Mesenchymal stem cell (in vitro differentiated cells and primary cell): ENCODE measurements at regions not wholly inside any gene's neighbourhood (a gene's known extent, or its start where the extent isn't known, plus 50 kb on each side); places are given as distances from the start of the nearest gene placed in this dataset.
"Not testable (repeated sequence)": the region's sequence is repeated elsewhere in the genome, so short reads cannot be mapped to it uniquely, and the experiment has no call there.

ENCODE experiments used
- DNase-seq: peaks from one replicate; pipeline ENCODE4 v3.0.0-alpha.2; 2013
- H2AFZ ChIP-seq: one replicate; pipeline ENCODE4 v1.6.1; 2013; ENCODE audit warnings: low read depth, mild to moderate bottlenecking, control low read depth, inconsistent platforms, low read length, moderate library complexity
- H2AK5ac ChIP-seq: 2 replicates; pipeline ENCODE4 v1.6.1; 2013; ENCODE audit warnings: low read length, moderate library complexity, mild to moderate bottlenecking, inconsistent platforms; ENCODE audit not compliant: severe bottlenecking
- H2BK120ac ChIP-seq: one replicate; pipeline ENCODE4 v1.6.1; 2013; ENCODE audit warnings: low read depth, mild to moderate bottlenecking, inconsistent platforms, low read length, moderate library complexity
- H2BK12ac ChIP-seq, 2 experiments: one replicate each; pipeline ENCODE4 v1.6.1; 2013; ENCODE audit warnings: inconsistent platforms in 2 of 2, low read length in 2 of 2, mild to moderate bottlenecking in 2 of 2, moderate library complexity in 2 of 2, control low read depth in 1 of 2
- H2BK15ac ChIP-seq: one replicate; pipeline ENCODE4 v1.6.1; 2013; ENCODE audit warnings: mild to moderate bottlenecking, low read depth, inconsistent platforms; ENCODE audit not compliant: poor library complexity, severe bottlenecking
- H2BK5ac ChIP-seq: 2 replicates; pipeline ENCODE4 v1.6.1; 2013; ENCODE audit warnings: low read depth, mild to moderate bottlenecking, low read length, control low read depth, inconsistent platforms; ENCODE audit not compliant: poor library complexity, severe bottlenecking
- H3K14ac ChIP-seq, 2 experiments: one replicate each; pipeline ENCODE4 v1.6.1; 2013; ENCODE audit warnings: inconsistent platforms in 2 of 2, low read length in 2 of 2, control low read depth in 1 of 2, mild to moderate bottlenecking in 1 of 2, moderate library complexity in 1 of 2
- H3K18ac ChIP-seq, 2 experiments: one replicate each; pipeline ENCODE4 v1.6.1; 2013; ENCODE audit warnings: inconsistent platforms in 2 of 2, low read length in 2 of 2, control low read depth in 1 of 2, low read depth in 1 of 2, mild to moderate bottlenecking in 1 of 2
- H3K23ac ChIP-seq, 2 experiments: one replicate each; pipeline ENCODE4 v1.6.1; 2013; ENCODE audit warnings: inconsistent platforms in 2 of 2, low read length in 2 of 2, mild to moderate bottlenecking in 2 of 2, moderate library complexity in 2 of 2, control low read depth in 1 of 2
- H3K27ac ChIP-seq: 2 replicates; pipeline ENCODE4 v1.5.1; 2013; ENCODE audit warnings: mild to moderate bottlenecking, moderate library complexity, low read length, control low read depth, inconsistent platforms; ENCODE audit not compliant: poor library complexity, severe bottlenecking
- H3K27me3 ChIP-seq, 2 experiments: 2 replicates each; pipeline versions ENCODE4 v1.6.1 to v1.7.0; 2013; ENCODE audit warnings: low read length in 2 of 2, mild to moderate bottlenecking in 2 of 2, moderate library complexity in 2 of 2, control low read depth in 1 of 2, inconsistent platforms in 1 of 2; ENCODE audit not compliant: control insufficient read depth in 1 of 2, insufficient read depth in 1 of 2
- H3K36me3 ChIP-seq, 2 experiments: 2 replicates each; pipeline versions ENCODE4 v1.6.1 to v1.7.0; 2013; ENCODE audit warnings: low read length in 2 of 2, control low read depth in 1 of 2, inconsistent platforms in 1 of 2, low read depth in 1 of 2, mild to moderate bottlenecking in 1 of 2; ENCODE audit not compliant: insufficient read depth in 2 of 2, control insufficient read depth in 1 of 2
- H3K4ac ChIP-seq, 2 experiments: one replicate each; pipeline ENCODE4 v1.6.1; 2013; ENCODE audit warnings: inconsistent platforms in 2 of 2, low read length in 2 of 2, mild to moderate bottlenecking in 2 of 2, moderate library complexity in 2 of 2, control low read depth in 1 of 2, low read depth in 1 of 2
- H3K4me1 ChIP-seq: 2 replicates; pipeline ENCODE4 v1.6.1; 2013; ENCODE audit warnings: low read depth, low read length, control low read depth; ENCODE audit not compliant: control insufficient read depth, insufficient read depth
- H3K4me2 ChIP-seq: 2 replicates; pipeline ENCODE4 v1.6.1; 2013; ENCODE audit warnings: low read length, mild to moderate bottlenecking, inconsistent platforms; ENCODE audit not compliant: poor library complexity, severe bottlenecking
- H3K4me3 ChIP-seq, 2 experiments: 2 replicates each; pipeline versions ENCODE4 v1.5.1 to v1.7.0; 2013; ENCODE audit warnings: low read length in 2 of 2, mild to moderate bottlenecking in 2 of 2, control low read depth in 1 of 2, low read depth in 1 of 2; ENCODE audit not compliant: insufficient read depth in 1 of 2
- H3K79me1 ChIP-seq: replicated peaks from 2 replicates; pipeline ENCODE4 v1.6.1; 2013; ENCODE audit warnings: mild to moderate bottlenecking, control low read depth, low read length, inconsistent platforms; ENCODE audit not compliant: poor library complexity, severe bottlenecking
- H3K9ac ChIP-seq: 2 replicates; pipeline ENCODE4 v1.7.0; 2013; ENCODE audit warnings: mild to moderate bottlenecking, low read length, moderate library complexity
- H3K9me3 ChIP-seq: 2 replicates; pipeline ENCODE4 v1.7.0; 2013; ENCODE audit warnings: mild to moderate bottlenecking, low read length; ENCODE audit not compliant: control insufficient read depth
- H4K8ac ChIP-seq: one replicate; pipeline ENCODE4 v1.6.1; 2013; ENCODE audit warnings: inconsistent platforms, mild to moderate bottlenecking, low read length, moderate library complexity
- H4K91ac ChIP-seq: one replicate; pipeline ENCODE4 v1.6.1; 2013; ENCODE audit warnings: mild to moderate bottlenecking, low read length, inconsistent platforms
- WGBS: methylation state at CpG from one replicate; pipeline ENCODE4 v1.1.7; 2013; ENCODE audit warnings: mixed read lengths; 5-methylcytosine and 5-hydroxymethylcytosine counted together

GRCh38 chrX:35561985-35562384, 236.2 kb upstream of the MAGEB16 start:
- WGBS: 75% methylated on average over 1 of the region's 1 CpG
- Histone ChIP-seq H2AK5ac (no peak overlapping the region), H3K79me1 (no peaks in the 10 kb centered on the region), H2AFZ (no peak overlapping the region), H3K23ac (no peak overlapping the region), H3K9me3 (no peaks in the 10 kb centered on the region), H3K27ac (no peak overlapping the region), H2BK120ac (no peak overlapping the region), H2BK12ac (no peak overlapping the region), H3K4ac (no peak overlapping the region), H3K18ac (no peak overlapping the region), H3K9ac (no peak overlapping the region), H3K4me2 (no peak overlapping the region), H4K91ac (no peak overlapping the region), H3K4me1 (no peaks in the 10 kb centered on the region), H3K36me3 (no peaks in the 10 kb centered on the region), H2BK15ac (no peak overlapping the region), H3K27me3 (no peaks in the 10 kb centered on the region), H3K14ac (no peak overlapping the region), H2BK5ac (no peak overlapping the region), H4K8ac (no peak overlapping the region), H3K4me3 (no peak overlapping the region)
- DNase-seq: no peak

DNA sequence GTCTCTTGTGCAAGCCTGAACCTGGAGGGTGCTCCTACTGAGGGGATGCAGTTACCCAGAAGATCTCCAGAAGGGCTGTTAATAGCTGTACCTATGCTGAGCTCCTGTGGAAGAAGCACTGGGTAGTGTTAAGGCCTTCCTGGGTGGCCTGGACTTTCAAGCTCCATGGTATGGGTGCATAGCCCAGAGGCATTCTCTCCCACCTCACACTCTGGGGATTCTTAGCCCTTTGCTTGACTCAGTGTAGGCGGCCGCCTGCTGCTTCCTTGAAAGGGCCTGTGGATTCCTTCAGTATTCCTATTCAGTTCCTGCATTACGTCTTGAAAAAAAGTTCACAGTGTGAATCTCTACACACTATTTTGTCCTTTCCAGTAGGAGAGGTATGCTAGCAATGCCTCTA, 235.7 kb upstream of the MAGEB16 start:
- Histone ChIP-seq H4K8ac (no peak overlapping the region), H3K27me3 (no peaks in the 10 kb centered on the region), H3K23ac (no peak overlapping the region), H3K18ac (no peak overlapping the region), H2BK12ac (no peak overlapping the region), H3K27ac (no peak overlapping the region), H4K91ac (no peak overlapping the region), H2AK5ac (no peak overlapping the region), H3K9ac (no peak overlapping the region), H3K4me1 (no peaks in the 10 kb centered on the region), H3K4ac (no peak overlapping the region), H3K9me3 (no peaks in the 10 kb centered on the region), H3K79me1 (no peaks in the 10 kb centered on the region), H3K4me3 (no peak overlapping the region), H3K36me3 (no peaks in the 10 kb centered on the region), H2BK120ac (no peak overlapping the region), H2BK15ac (no peak overlapping the region), H2BK5ac (no peak overlapping the region), H2AFZ (no peak overlapping the region), H3K4me2 (no peak overlapping the region), H3K14ac (no peak overlapping the region)
- no peak for DNase-seq
- WGBS: no CpG with 5 or more reads among the region's 3 CpGs

- no peak overlapping the region for H2AK5ac ChIP-seq
- H3K27me3 ChIP-seq: no peaks in the 10 kb centered on the region
- no peak overlapping the region for H2BK15ac ChIP-seq
Measured at GRCh38 chrX:35590210-35590609, 207.9 kb upstream of the MAGEB16 start.

DNA sequence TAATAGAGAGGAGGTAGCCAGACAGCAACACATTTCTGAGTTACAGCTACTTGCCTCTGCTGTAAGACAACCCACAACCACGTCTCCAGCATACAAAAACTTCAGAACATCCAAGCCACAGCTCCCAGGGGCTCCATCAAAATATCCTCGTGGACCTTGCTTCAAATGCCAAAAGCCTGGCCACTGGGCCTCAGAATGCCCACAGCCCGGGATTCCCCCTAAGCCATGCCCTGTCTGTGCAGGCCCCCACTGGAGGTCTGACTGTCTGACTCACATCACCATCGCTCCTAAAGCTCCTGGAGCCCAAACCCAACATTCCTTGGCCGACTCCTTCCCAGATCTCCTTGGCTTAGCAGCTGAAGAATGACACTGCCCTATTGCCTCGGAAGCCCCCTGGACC, 186.6 kb upstream of the MAGEB16 start:
- H3K27me3 ChIP-seq: not testable (repeated sequence)

More at GRCh38 chrX:35590210-35590609, 207.9 kb upstream of the MAGEB16 start:
- Histone ChIP-seq H3K36me3 (no peaks in the 10 kb centered on the region), H2BK12ac (no peak overlapping the region), H2BK120ac (no peak overlapping the region), H4K8ac (no peak overlapping the region), H3K18ac (no peak overlapping the region), H3K27ac (no peak overlapping the region), H2AFZ (no peak overlapping the region), H3K4me2 (no peak overlapping the region), H3K9me3 (no peaks in the 10 kb centered on the region), H3K79me1 (no peaks in the 10 kb centered on the region), H3K4me1 (no peaks in the 10 kb centered on the region), H3K14ac (no peak overlapping the region), H3K4ac (no peak overlapping the region), H3K9ac (no peak overlapping the region), H3K4me3 (no peak overlapping the region), H3K23ac (no peak overlapping the region), H2BK5ac (no peak overlapping the region), H4K91ac (no peak overlapping the region)
- no peak for DNase-seq

More for the DNA sequence above, 186.6 kb upstream of the MAGEB16 start:
- H3K4ac ChIP-seq, DNase-seq, H3K18ac ChIP-seq, H4K8ac ChIP-seq, H4K91ac ChIP-seq, H2BK12ac ChIP-seq, H3K4me3 ChIP-seq, H2AK5ac ChIP-seq, H3K79me1 ChIP-seq, H3K9me3 ChIP-seq, H3K14ac ChIP-seq, H3K23ac ChIP-seq, H3K4me1 ChIP-seq, H2BK120ac ChIP-seq, H2BK15ac ChIP-seq, H3K9ac ChIP-seq, H3K4me2 ChIP-seq, H3K36me3 ChIP-seq, H2AFZ ChIP-seq, H2BK5ac ChIP-seq, H3K27ac ChIP-seq: not testable (repeated sequence)
- 82% methylated on average over 6 of the region's 6 CpGs for whole genome bisulfite sequencing
